EL (cell line): ENCODE measurements at regions not wholly inside any gene's neighbourhood (a gene's known extent, or its start where the extent isn't known, plus 50 kb on each side); places are given as distances from the start of the nearest gene placed in this dataset.
"Not testable (repeated sequence)": the region's sequence is repeated elsewhere in the genome, so short reads cannot be mapped to it uniquely, and the experiment has no call there.

Experiments used
- DNase-seq: peaks from one replicate; pipeline ENCODE4 v3.0.0-alpha.2; 2016

DNA sequence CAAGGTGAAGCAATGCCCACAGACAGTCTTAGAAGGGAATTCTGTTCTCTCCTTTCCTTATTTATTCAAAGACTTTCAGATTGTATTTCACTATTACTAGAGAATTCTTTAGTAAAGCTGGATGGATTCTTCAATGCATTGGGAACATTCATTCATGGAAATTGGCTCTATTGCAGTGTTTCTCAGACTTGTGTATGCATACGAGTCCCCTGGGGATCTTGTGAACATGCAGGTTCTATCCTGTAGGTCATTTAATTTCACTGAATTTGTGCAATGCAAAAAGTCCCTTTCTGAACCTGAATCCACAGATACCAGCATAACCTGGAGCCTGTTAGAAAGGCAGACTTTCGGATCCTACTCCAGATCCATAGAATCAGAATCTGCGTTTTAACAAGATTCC is 160.9 kb upstream of the AHI1 start:
- DNase-seq = no peak

- DNase-seq = no peak
Measured at GRCh38 chr6:135658916-135659315, 161.4 kb upstream of the AHI1 start.

DNA sequence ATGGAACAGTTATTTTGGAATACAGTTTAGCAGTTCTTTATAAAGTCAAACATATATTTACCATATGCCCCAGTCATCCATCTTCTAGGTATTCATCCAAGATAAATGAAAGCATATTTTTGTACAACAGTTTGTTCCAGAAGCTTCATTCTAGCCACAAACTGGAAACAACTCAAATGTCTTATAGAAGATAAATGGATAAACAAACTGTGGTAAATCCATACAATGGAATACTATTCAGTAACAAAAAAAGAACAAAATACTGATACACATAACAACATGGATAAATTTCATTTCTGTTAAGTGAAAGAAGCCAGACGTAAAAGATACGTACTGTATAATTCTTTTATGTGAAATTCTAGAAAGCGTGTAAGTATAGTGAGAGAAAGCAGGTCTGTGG is 167.0 kb upstream of the AHI1 start:
- no peak for DNase-seq

- DNase-seq = no peak
Measured at GRCh38 chr6:135665935-135666334, 168.4 kb upstream of the AHI1 start.

GRCh38 chr6:135667691-135668455 is 170.3 kb upstream of the AHI1 start:
- peak; percentile 85 for DNase-seq

- no peak for DNase-seq
Measured at GRCh38 chr6:135672256-135672655, 174.7 kb upstream of the AHI1 start.

GRCh38 chr6:135673501-135674309 is 176.2 kb upstream of the AHI1 start:
- peak; percentile 56 for DNase-seq

DNA sequence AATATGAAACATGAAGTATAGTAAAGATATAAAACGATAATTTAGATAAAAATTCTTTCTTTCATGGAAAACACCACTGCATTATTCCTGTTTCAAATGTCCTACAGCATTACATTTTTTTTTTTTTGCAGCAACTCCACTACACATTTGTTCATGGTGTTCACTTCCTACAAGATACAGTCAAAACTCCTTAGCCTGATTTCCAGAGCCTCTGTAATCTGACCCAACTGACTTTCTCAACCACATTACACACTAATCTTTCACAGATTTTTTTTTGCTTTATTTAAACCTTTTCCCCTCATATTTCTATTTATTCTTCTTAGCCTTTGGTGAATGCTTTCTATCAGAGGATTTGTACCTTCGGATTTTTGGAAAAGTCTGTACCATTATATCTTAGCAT is 176.5 kb upstream of the PDE7B start:
- no peak for DNase-seq

DNA sequence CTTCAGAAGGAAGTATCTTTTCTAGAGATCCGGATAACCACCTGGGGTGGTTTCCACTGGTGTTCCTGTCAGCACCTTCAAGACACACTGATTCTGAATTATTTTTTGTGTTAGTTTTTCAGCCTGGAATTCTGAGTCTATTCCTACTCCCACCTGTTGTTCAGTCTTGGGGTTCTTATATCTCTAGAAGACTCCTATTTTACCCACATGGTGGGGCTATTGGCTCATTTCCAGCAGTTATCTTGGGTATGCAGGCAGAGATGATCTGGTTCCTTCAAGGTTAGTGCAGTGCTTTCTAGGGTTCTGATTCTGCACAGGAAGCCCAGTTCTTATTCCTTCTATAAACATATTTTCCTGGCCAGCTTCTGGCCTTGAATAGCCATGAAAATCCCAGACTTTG is 175.6 kb upstream of the PDE7B start:
- peak; percentile 58 for DNase-seq

DNA sequence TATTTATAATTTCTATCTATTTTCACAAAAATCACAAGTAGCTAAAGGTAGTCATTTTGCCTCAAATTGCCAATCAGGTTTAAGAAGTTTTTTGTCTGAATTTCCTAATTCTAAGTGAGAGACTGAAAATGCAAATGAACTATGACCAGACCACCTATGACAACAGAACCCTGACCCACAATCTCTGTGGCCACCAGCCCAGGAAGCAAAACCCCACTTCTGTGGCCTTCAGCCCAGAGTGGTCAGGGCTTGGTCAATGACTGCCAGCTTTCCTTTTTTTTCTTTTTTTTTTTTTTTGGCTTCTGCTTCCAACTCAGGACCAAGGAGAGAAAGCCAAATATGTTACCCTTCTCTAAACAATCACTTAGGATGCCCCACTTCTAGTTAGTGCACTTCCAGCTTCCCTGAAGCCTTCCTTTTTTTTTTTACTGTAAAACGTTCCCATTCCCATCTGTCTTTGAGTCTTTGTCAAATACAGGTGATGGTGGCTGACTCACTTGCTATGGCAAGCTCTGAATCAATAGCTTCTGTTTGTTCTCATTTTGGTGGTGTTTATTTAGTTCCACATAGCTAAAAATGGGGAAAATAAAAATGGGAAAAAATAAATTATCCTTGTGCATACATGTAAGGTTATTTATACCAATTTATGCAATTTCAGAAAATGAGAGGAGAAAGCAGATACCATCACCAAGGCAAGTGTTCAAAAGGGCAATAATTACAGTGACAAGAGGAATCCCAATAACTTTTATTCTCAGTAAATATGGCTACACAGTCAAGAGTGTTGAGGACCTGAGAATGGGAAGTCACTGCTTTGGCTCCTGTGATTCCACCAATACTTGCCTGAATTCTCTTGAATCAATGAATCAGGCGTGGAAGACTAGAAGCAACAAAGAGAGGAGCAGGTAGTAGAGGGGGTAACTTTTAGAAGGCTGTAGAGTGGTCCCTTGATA is 170.3 kb upstream of the PDE7B start:
- DNase-seq = no peak

DNA sequence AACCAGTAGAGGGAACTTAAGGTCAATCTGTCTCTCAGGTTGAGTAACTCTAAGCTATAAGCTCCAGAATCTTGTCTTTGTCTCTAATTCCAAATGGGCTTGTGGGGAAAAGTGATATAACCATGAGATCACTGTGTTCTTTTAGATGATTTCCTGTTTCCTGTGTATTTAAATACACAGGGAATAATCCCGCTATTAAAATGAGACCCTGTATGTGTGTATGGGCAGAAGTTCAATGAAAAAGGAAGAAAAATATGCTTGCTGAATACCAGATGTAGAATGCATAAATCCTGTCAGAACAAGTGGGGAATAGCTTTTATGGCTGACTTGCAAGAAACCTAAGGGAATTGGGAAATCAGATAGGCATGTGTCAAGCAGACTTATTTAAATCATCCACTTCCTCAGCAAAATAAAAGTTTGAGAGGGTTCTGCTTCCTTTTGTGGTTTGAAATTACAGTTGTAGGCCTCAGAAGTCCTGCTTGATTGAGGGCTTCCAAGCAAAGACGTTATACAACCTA is 164.7 kb upstream of the PDE7B start:
- peak; percentile 25 for DNase-seq

DNA sequence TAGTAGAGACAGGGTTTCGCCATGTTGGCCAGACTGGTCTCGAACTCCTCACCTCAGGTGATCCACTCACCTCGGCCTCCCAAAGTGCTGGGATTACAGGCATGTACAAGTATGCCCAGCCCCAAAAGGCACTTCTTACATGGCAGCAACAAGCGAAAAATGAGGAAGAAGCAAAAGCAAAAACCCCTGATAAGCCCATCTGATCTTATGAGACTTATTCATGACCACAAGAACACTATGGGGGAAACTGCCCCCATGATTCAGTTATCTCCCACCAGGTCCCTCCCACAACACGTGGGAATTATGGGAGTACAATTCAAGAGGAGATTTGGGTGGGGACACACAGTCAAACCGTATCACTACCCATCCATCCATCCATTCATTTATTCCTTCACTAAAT is 163.0 kb upstream of the PDE7B start:
- DNase-seq = not testable (repeated sequence)

GRCh38 chr6:135692426-135692825 is 159.1 kb upstream of the PDE7B start:
- peak; percentile 51 for DNase-seq

- peak; percentile 46 for DNase-seq
Measured at GRCh38 chr6:135693811-135694370, 157.6 kb upstream of the PDE7B start.

DNA sequence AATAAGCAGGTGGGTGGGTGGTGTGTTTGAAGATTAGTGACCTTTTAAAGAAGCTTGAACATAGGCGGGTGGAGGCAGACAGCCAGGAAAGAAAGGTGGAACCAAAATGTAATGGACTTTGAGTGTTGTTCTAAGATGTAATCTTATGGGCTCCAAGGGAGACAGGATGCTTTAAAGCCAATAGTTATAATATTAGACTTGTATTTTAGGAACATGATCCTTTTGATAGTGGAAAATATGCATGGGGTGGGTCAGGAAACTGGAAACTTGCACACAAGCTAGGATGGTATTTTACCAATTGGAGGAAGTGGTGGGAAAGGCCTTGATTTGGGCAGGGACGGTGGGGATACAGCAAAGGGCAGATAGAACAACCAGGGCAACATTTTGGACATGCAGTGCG is 151.8 kb upstream of the PDE7B start:
- DNase-seq = no peak

GRCh38 chr6:135701426-135701825 is 150.1 kb upstream of the PDE7B start:
- no peak for DNase-seq

DNA sequence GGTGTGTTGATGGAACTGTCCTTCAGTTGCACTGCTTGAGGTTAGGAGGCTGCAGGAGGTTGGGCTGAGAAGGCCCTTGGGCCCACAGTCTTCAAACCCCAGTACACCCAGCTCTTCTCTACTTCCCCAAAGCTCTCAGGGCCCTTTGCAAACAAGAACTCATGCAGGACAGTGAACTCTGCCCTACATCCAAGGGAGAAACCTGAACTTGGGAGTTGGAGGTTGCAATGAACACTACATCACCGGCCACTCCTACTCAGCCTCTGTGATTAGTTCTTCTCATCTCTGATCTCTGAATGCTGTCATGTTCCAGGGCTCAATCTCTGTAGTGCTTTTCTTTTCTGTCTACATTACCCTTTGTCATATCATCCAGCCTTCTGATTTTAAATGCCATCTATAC is 148.5 kb upstream of the PDE7B start:
- DNase-seq = no peak

GRCh38 chr6:135703621-135704020 is 147.9 kb upstream of the PDE7B start:
- no peak for DNase-seq

DNA sequence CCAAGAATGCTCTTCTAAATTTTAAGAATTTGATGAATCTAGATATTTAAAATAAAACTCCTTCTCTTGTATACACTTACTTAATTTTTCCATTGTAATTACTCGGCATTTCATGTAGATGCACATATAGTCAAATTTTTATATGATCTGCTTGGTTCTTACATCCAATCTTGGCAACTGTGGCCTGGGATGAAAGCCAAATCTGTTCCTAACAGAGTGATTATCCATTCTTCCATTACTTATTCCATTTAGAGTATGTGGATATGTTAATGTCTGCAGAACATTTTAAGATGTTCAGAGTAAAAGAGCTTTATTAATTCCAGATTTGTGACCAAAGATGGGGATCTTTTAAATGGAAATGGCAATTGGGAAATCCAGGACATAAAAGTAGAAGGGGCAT is 144.1 kb upstream of the PDE7B start:
- DNase-seq = no peak

DNA sequence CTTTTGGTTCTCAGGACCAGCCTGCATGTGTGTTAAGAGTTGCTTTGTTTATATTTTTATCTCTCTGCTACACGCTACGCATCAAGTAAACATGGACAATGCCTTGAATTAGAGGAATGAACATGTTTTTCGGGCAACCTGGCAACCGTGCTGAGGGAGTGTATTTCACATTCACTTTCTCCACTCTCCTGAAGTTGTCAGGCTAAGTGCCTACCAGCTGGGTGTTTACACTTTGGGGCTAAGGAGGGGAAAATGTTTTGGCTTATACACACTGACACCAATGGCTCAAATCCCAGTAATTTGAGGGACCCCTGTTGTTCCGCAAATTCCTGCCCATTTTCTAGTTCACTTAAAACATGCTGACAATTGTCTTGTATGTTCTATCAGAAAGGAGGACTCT is 141.5 kb upstream of the PDE7B start:
- DNase-seq = no peak

GRCh38 chr6:135722190-135722589 is 129.3 kb upstream of the PDE7B start:
- DNase-seq = peak; percentile 34

DNA sequence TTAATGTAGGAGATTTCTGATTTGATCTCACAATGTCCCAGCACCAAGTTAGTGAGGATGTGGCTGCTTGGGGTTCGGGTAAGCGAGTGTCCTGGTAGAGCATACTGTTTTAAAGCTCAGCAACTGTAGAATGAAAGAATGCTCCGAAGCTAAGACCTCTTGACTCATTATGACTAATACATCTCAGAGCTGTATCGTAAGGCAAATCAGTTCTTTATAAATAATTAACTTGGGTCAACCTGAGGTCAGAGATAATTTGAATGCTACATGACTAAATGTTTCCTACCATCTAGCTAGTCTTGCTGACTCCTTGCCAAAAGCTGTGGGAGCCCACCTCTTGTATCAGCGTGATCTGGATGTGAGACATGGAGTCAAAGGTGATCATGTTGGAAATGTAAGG is 128.8 kb upstream of the PDE7B start:
- peak; percentile 90 for DNase-seq

- no peak for DNase-seq
Measured at GRCh38 chr6:135728589-135728988, 122.9 kb upstream of the PDE7B start.
